Uterus (tissue), 2 donors: ENCODE measurements at regions not wholly inside any gene's neighbourhood (a gene's known extent, or its start where the extent isn't known, plus 50 kb on each side); places are given as distances from the start of the nearest gene placed in this dataset.

Experiments
- POLR2A ChIP-seq, 2 donors: fragments of 450-650 bp; IDR thresholded peaks; one replicate each; pipeline ENCODE4 v1.6.1; 2016; ENCODE audit warnings: antibody characterized with exemption in 2 of 2, mild to moderate bottlenecking in 1 of 2, moderate library complexity in 1 of 2
- TF ChIP-seq, protein P1 (sequence below), 4 experiments: fragments of 200-600 bp in 2 of 4; fragments of 450-650 bp in 2 of 4; sonication (generic) in 2 of 4; IDR thresholded peaks; one replicate each; pipeline ENCODE4 v1.5.1; 2016 to 2019; ENCODE audit warnings: antibody characterized with exemption in 4 of 4, mild to moderate bottlenecking in 2 of 4, moderate library complexity in 1 of 4

GRCh38 chr14:34135492-34135891 lies 184.6 kb upstream of the EGLN3 start:
- no peak for TF ChIP-seq POLR2A (IDR thresholded peaks at IDR 0.05)
- TF ChIP-seq, protein P1, sequence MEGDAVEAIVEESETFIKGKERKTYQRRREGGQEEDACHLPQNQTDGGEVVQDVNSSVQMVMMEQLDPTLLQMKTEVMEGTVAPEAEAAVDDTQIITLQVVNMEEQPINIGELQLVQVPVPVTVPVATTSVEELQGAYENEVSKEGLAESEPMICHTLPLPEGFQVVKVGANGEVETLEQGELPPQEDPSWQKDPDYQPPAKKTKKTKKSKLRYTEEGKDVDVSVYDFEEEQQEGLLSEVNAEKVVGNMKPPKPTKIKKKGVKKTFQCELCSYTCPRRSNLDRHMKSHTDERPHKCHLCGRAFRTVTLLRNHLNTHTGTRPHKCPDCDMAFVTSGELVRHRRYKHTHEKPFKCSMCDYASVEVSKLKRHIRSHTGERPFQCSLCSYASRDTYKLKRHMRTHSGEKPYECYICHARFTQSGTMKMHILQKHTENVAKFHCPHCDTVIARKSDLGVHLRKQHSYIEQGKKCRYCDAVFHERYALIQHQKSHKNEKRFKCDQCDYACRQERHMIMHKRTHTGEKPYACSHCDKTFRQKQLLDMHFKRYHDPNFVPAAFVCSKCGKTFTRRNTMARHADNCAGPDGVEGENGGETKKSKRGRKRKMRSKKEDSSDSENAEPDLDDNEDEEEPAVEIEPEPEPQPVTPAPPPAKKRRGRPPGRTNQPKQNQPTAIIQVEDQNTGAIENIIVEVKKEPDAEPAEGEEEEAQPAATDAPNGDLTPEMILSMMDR (IDR thresholded peaks at IDR 0.05): no peak
